ENCODE measurements at regions not wholly inside any gene's neighbourhood (a gene's known extent, or its start where the extent isn't known, plus 50 kb on each side); places are given as distances from the start of the nearest gene placed in this dataset.

- TF ChIP-seq CTCF (IDR thresholded peaks at IDR 0.05), result no peak
- TF ChIP-seq POLR2A (IDR thresholded peaks at IDR 0.05), result no peak
These were observed 175.6 kb downstream of the FCRL5 start for GRCh38 chr1:157376681-157377080.

All from lower leg skin (tissue), 3 donors.